ENCODE measurements at regions not wholly inside any gene's neighbourhood (a gene's known extent, or its start where the extent isn't known, plus 50 kb on each side); places are given as distances from the start of the nearest gene placed in this dataset.

DNA sequence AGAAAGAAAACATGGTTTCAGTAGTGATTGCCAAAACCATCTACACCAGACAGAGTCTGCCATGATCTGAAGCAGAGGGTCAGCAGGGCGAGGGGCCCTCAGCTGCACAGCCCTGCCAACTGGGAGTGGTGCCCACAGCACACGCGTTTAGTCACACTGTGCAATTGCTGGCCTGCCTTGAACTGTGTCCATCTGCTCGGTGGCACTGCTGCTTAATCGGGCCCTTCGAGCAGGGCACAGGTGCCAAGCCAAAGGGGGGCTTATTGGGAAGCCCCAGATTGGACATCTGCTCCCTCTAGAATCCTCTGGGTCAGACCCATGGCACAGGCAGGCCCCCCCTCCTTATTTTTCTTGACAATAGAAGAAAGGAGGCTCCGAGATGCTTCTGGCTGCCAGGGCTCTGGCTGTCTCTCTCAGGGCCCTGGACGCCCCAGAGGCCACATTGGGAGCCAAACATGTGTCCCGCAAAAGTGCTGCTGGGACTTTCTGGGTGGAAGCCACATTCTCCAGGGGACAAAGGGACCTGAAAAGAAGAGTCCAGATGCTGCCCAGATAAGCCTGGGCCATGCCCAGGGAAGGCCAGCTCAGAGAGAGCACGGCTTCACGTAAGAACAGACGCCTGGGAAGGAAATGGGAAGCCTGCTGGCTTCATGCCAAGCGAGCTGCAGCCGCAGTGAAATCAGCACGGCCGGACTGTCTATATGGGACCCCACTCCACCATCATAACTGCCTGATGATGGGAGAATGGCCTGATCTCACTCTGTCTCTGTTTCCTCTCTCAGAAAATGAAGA, 349.2 kb downstream of the GADD45G start:
- DNase-seq = no peak

DNA sequence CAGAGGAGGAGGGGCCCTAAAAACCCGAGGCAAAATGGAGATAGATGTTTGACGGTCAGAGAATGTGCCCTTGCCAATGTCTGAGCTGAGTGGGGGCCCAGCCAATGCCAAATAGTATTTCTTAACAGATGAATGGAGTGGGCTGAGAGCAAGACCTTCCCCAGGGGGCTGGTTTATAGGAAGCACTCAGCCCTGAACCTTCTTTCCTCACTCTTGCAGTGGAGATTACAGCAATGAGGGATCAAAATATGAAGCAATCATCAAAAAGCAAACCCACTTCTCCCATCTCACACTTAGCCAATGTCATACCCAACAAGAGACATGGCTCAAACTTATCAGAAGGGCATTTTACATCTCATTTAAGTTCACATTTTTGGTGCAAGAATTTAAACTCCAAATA, 350.3 kb downstream of the GADD45G start:
- DNase-seq = no peak

GRCh38 chr9:89955626-89956025, 350.8 kb downstream of the GADD45G start:
- DNase-seq = no peak

GRCh38 chr9:89956331-89956730, 351.5 kb downstream of the GADD45G start:
- no peak for DNase-seq

DNA sequence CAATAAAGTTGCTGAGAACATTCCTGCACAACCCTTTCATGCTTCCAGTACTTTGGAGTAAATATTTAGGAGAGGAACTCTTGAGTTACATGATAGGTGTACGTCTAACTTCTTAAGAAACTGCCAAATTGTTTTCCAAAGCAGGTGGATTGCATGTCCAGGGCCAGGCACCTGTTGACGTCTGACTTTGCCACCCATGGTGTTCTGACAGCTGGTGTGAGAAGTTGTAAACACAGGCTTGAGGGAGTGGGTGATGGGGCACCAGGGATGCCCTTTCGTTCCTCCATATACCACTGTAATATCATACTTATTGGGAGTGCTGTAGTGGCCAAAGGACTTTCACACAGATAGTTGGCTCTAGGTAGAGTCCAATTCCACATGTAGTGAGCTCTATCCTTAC, 352.1 kb downstream of the GADD45G start:
- DNase-seq = no peak

DNA sequence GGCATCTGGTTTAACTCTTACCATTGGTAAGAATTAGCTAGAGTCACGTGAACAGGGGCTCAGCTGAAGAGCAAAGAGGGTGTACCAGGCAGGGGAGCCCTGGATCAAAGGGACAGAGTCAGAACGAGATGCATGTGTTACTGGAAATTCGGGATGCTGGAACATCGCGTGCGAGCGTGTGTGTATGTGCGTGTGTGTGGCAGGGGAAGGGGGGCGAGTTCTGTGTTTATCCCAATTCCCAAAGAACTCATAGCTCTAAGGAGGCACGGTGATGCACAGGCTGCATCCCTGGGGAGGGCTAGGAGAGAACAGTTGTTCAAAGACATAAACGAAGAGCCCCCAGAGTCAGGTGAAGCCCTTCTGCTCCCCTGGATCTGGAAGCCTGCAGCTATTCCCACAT, 353.3 kb downstream of the GADD45G start:
- no peak for DNase-seq

GRCh38 chr9:89961616-89962341, 357.0 kb downstream of the GADD45G start:
- no peak for DNase-seq

GRCh38 chr9:89963280-89963679, 358.5 kb downstream of the GADD45G start:
- no peak for DNase-seq

- no peak for DNase-seq
Observed at GRCh38 chr9:89967527-89967926, 362.7 kb downstream of the GADD45G start.

GRCh38 chr9:89969156-89969675, 364.4 kb downstream of the GADD45G start:
- DNase-seq = no peak

DNA sequence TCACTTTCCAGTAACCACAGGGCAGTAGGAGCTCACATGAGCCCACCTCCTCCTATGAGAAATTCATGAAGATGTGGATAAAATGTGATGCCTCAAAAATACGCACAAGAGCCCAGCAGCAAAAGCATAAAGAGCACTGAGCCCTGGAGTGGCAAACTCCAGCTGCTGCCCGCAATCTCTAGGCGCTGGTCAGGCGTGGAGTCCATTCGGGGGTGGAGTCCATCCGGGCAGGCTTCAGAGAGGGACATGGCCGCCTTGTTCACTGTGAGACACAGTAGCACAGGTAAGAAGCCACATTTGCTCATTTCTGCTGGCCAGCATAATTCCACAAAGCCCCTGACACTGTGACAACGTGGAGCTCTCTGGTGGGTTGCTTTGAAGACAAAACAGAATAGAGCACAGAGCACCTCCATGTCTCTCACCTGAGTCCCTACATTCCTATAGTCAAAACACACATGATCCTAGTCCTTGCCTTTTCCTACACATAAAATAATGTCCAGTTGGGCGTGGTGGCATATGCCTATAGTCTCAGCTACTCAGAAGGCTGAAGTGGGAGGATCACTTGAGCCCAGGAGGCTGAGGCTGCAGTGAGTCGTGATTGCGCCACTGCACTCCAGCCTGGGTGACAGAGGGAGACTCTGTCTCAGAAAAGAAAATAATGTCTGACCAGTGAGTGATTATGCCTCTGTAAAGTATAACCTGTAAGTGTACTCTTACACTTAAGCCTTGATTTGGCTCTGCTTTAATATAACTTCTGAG, 365.2 kb downstream of the GADD45G start:
- DNase-seq = no peak

GRCh38 chr9:89970701-89971100, 365.9 kb downstream of the GADD45G start:
- DNase-seq = no peak

- DNase-seq = no peak
Observed at GRCh38 chr9:89972535-89972934, 367.7 kb downstream of the GADD45G start.

DNA sequence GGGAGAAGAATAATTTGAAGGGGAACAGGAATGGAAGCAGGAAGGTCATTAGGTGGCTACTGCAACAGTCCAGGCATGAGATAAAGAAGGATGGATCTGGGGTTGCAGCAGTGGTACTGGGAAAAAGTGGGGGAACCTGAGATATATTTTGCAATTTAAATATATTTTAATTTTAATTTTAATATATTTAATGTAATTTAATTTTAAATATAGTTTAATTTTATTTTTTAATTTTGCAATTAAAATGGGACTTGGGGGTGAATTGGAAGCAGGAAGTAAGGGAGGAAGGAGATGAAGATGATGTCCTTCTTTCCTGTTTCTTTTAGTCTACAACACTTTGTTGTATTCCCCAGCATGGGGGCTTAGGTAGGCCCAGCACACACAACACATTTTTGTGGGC, 369.8 kb downstream of the GADD45G start:
- DNase-seq = no peak

GRCh38 chr9:89975024-89975423, 370.2 kb downstream of the GADD45G start:
- DNase-seq = no peak

DNA sequence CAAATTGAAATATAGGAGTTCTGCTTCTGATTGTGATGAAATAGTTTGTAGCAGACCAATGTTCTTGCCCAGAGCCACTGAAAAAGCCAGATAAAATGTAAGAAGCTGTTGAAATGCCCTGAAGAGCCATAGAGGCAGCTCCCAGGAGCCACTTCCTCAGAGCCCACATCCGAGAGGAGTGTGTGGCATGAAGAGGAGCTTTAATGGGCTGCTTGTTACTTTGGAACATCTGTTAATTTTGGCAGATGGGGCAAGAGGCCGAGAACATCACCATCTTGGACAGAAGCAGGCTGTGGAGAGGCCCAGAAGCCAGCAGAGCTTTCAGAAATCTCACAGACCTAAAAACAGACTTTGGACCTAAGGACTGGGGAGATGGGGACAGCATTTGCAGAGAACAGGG, 370.8 kb downstream of the GADD45G start:
- DNase-seq = no peak

DNA sequence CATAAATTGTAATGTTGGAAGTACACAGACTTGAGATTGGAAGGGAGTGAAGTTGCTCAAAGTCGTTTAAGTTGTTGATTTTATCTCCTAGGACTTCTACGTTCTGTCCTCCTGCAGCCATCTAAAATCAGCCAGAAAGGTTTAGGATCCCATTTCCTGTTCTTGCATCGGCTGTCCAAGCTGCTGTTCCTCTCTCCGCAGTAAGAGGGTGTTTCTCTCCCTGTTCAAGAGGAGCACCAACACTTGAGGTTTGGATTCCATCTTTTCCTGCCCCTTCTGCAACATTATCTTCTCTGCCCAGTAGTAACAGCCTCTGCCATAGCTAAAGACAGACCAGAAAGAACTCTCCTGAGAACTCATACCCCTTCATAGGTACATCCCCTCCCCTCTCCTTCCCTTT, 373.4 kb downstream of the GADD45G start:
- DNase-seq = no peak

DNA sequence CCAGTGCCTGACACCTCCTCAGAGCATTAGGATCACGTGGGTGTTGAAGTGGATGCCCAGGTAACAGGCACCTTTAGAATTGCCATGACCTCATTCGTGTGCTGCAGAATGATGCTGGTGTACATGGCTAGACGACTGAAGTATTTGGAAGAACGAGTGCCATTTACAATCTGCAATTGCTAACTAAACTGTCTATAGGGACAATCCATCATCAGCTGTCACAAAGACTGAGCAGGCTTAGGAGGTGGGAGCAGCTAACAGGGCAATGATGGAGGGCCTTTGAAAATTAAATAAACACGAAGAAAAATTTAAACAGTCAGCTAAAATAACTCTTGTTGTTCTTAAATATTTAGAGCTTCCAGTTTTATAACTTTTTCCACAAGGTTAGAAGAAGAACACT, 375.8 kb downstream of the GADD45G start:
- DNase-seq = no peak

GRCh38 chr9:89982016-89982415, 377.2 kb downstream of the GADD45G start:
- no peak for DNase-seq

DNA sequence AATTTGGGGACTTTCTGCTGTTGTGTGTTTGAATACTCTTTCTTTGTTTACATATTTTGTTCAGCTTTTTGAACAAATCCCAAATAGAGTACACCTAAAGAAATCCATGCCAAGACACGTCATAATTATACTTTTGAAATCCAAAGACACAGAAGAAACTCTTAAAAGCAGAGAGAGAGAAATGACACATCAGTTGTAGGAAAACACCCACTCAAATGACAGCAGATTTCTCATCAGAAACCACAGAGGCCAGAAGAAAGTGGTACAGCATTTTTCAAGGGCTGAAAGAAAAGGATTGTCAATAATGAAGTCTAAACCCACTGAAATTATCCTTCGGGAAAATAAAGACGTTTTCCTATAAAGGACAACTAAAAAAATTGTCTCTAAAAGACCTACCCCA, 378.6 kb downstream of the GADD45G start:
- no peak for DNase-seq

DNA sequence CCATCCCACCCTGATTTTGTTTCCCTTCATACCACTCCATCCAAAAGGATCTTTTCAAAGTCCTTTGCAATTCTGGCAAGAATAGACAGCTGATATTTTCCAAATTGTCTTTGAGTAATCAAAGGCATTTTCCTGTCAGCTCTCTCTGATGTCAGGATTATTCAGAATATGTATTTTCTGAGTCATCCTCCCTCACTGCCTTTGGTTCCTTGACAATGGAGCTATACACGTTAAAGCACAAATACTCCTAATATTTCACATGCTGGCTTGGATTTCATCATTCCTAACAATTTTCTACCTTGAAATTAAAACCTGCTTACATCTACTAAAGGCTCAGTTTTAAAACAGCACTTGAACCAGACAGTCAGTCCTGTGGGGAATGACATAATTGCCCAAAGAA, 379.4 kb downstream of the GADD45G start:
- DNase-seq = no peak

DNA sequence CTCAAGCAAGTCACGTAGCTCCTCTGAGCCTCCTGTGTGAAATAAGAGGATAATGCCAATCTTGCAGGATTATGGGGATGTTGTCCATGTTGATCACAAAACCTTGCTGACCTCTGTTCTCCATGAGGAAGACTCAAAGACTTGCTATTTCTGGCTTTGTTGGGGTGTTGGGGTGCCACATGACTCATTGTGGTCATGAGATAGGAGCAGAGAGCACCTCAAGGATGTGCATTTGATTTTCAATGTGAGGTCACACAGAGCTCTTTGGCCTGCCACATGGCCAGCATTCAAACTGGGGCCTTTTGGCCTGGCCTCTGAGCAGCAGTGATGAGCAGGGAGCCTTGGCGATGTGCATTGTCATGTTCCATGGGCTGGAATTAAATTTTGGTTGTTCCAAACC, 380.3 kb downstream of the GADD45G start:
- no peak for DNase-seq

- no peak for DNase-seq
Observed at GRCh38 chr9:89986190-89986589, 381.4 kb downstream of the GADD45G start.

DNA sequence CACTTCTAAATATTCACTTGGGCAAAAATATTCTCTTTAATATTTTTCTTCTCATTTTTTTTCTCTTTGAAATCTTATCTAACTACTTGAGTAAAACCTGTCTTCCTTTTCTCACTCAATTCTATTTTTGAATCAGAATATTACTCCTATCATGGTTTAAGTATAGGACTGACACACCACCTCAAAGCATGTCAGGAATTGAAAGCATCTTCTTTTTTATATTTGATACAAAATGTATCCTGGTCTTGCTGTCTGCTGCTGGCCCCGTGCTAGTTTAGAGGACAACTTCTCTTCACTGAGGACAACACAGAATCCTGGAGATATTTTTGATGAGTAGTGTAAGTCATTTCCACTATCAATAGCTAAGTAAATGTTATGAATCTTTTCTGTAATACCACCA, 383.6 kb downstream of the GADD45G start:
- no peak for DNase-seq
